DOHH2 (cell line): ENCODE measurements at regions not wholly inside any gene's neighbourhood (a gene's known extent, or its start where the extent isn't known, plus 50 kb on each side); places are given as distances from the start of the nearest gene placed in this dataset.

Experiments used
- CTCF ChIP-seq: fragments of 200-600 bp; sonication (generic); IDR thresholded peaks from one replicate; pipeline ENCODE4 v1.5.1; 2014; ENCODE audit warnings: antibody characterized with exemption, mild to moderate bottlenecking, low read depth, low read length; ENCODE audit not compliant: poor library complexity, severe bottlenecking
- EZH2phosphoT487 ChIP-seq: fragments of 200-600 bp; sonication (generic); IDR thresholded peaks from 2 replicates; pipeline ENCODE4 v1.6.1; 2017; ENCODE audit warnings: borderline replicate concordance, mild to moderate bottlenecking, antibody characterized with exemption, low read length, moderate library complexity, mixed read lengths

- no peak for TF ChIP-seq CTCF
- TF ChIP-seq EZH2phosphoT487, result no peak
Measured at GRCh38 chr10:64814201-64814600, 1293.0 kb downstream of the REEP3 start.
